WTC11 (cell line): ENCODE measurements at regions not wholly inside any gene's neighbourhood (a gene's known extent, or its start where the extent isn't known, plus 50 kb on each side); places are given as distances from the start of the nearest gene placed in this dataset.

Experiments
- NR2C2 ChIP-seq: sonication (generic); formaldehyde crosslinking; IDR thresholded peaks from 2 replicates; pipeline ENCODE4 v1.8.0; 2022; ENCODE audit warnings: mild to moderate bottlenecking, missing genetic modification reagents
- TF ChIP-seq, protein P1 (sequence below): fragments of 250-450 bp; sonication (Bioruptor Pico); IDR thresholded peaks from 2 replicates; pipeline ENCODE4 v2.1.2; 2022; ENCODE audit warnings: mild to moderate bottlenecking, moderate library complexity
- TF ChIP-seq, protein P2 (sequence below): sonication (generic); formaldehyde crosslinking; IDR thresholded peaks from 2 replicates; pipeline ENCODE4 v1.8.1; 2022; ENCODE audit warnings: low read depth, mild to moderate bottlenecking, moderate library complexity, missing genetic modification reagents, borderline replicate concordance
- TF ChIP-seq, protein P3 (sequence below): fragments of 200-600 bp; IDR thresholded peaks from 2 replicates; pipeline ENCODE4 v1.8.0; 2022; ENCODE audit warnings: antibody characterized with exemption

DNA sequence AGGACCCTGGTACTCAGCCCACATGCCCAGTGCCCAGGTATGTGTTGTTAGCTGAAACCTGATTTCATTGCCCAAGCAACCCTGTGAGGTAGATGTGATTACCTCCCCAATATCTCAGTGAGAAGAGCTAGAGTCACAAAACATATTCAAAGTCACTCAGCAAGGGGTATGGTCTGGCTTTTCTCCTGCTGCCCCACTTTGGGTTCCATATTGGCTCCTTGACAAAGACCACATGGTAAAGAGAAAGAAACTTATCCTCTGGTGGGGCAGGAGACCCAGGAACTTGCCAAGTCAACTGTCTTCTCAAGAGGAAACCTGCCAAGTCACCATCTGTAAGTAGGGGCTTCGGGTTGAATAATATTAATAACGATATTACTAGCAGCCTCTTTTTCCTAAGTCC is 148.3 kb upstream of the LMCD1 start:
- TF ChIP-seq, protein P1, sequence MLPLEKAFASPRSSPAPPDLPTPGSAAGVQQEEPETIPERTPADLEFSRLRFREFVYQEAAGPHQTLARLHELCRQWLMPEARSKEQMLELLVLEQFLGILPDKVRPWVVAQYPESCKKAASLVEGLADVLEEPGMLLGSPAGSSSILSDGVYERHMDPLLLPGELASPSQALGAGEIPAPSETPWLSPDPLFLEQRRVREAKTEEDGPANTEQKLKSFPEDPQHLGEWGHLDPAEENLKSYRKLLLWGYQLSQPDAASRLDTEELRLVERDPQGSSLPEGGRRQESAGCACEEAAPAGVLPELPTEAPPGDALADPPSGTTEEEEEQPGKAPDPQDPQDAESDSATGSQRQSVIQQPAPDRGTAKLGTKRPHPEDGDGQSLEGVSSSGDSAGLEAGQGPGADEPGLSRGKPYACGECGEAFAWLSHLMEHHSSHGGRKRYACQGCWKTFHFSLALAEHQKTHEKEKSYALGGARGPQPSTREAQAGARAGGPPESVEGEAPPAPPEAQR (CRISPR knock-in tag), result no peak
- TF ChIP-seq, protein P2, sequence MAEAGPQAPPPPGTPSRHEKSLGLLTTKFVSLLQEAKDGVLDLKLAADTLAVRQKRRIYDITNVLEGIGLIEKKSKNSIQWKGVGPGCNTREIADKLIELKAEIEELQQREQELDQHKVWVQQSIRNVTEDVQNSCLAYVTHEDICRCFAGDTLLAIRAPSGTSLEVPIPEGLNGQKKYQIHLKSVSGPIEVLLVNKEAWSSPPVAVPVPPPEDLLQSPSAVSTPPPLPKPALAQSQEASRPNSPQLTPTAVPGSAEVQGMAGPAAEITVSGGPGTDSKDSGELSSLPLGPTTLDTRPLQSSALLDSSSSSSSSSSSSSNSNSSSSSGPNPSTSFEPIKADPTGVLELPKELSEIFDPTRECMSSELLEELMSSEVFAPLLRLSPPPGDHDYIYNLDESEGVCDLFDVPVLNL (CRISPR knock-in tag), result no peak
- TF ChIP-seq, protein P3, sequence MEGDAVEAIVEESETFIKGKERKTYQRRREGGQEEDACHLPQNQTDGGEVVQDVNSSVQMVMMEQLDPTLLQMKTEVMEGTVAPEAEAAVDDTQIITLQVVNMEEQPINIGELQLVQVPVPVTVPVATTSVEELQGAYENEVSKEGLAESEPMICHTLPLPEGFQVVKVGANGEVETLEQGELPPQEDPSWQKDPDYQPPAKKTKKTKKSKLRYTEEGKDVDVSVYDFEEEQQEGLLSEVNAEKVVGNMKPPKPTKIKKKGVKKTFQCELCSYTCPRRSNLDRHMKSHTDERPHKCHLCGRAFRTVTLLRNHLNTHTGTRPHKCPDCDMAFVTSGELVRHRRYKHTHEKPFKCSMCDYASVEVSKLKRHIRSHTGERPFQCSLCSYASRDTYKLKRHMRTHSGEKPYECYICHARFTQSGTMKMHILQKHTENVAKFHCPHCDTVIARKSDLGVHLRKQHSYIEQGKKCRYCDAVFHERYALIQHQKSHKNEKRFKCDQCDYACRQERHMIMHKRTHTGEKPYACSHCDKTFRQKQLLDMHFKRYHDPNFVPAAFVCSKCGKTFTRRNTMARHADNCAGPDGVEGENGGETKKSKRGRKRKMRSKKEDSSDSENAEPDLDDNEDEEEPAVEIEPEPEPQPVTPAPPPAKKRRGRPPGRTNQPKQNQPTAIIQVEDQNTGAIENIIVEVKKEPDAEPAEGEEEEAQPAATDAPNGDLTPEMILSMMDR, result no peak
- TF ChIP-seq NR2C2, result no peak
